GM19324 (cell line): ENCODE measurements at regions not wholly inside any gene's neighbourhood (a gene's known extent, or its start where the extent isn't known, plus 50 kb on each side); places are given as distances from the start of the nearest gene placed in this dataset.

Source experiments
- ATAC-seq: cut with Tn5 transposase; IDR thresholded peaks from one replicate; pipeline ENCODE4 v1.9.1; 2021; ENCODE audit warnings: mild to moderate bottlenecking, moderate library complexity; ENCODE audit not compliant: unreplicated experiment, low FRiP score

DNA sequence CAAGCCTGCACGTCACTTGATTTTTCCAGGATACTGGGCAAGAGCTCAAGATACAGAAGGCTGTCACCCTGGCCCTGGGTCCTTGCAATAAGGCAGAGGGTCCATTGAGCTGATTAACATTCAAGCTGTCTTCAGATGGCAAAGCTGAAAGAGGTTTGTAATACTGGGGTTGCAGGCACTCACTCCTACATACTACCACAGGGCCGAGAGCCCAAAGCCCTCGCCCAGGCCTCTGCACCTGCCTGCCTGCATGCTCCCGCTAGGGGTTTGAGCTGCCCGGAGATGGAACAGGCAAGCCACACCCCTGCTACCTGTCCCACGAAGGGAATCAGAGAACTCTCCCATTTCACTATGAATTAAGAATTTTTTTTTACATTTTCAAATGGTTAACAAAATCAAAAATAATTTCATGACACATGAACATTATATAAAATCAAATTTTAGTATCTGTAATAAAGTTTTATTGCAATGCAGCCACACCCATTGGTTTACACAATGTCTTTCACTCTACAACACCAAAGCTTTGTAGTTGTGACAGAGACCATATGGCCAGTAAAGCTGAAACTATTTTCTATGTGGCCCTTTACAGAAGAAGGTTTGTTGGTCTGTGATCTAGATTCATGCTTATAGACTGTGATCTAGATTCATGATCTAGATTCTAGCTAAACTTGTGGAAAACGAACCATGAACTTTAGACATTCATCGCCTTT is 530.4 kb upstream of the IGFBP7 start:
- ATAC-seq: no peak

DNA sequence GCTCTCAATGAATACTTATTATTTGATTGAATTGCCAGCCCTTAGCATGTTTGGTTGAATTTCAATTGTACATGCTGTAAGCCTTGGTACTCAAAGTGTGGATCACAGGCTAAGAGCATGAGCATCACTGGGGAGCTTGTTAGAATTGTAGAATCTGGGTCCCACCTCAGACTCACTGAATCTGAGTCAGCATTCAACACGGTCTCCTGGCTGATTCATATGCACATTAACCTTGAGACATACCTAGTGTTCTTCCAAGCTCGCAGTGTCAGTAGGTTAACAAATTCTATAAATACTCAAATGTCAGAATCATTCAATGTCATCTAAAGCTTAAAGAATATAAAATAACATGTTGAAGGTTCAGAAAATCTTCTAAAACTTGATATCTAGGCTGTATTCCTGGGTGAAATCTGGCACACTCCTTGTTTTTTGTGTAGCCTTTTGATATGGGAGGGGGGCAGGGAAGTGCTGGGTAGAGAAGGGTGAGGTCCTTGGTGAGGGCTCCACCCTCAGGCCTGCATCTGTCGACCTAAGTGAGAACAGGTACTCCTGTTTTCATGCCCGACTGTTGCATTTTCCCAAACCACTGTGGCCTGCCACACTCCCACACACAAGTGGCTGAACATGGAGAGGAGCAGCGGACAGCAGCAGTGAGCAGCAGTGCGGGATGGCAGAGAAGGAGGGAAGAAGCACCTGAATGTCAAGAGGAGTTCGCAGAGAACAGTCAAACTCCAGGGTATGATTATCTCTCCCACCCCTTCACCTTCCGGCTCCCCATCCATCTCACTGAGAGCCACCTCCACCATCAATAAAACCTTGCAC is 529.6 kb upstream of the IGFBP7 start:
- no peak for ATAC-seq

DNA sequence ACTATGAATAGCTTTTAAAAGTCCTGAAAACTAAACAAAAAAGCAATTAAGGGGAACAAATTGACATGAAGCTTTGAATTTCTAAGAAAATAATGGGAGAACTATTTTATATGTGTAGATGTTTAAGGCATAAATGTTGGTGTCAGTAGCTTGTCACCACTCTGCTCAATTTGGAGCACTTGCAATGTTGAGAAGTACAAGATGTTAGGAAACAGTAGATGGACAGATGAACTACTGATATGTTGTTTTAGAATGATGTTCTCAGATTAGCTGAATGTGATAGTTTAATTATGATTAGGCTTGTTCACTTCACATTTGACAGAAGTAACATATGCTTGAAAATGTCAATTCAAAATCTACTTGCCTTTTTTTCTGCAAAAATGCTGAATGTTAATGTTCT is 525.7 kb upstream of the IGFBP7 start:
- no peak for ATAC-seq

DNA sequence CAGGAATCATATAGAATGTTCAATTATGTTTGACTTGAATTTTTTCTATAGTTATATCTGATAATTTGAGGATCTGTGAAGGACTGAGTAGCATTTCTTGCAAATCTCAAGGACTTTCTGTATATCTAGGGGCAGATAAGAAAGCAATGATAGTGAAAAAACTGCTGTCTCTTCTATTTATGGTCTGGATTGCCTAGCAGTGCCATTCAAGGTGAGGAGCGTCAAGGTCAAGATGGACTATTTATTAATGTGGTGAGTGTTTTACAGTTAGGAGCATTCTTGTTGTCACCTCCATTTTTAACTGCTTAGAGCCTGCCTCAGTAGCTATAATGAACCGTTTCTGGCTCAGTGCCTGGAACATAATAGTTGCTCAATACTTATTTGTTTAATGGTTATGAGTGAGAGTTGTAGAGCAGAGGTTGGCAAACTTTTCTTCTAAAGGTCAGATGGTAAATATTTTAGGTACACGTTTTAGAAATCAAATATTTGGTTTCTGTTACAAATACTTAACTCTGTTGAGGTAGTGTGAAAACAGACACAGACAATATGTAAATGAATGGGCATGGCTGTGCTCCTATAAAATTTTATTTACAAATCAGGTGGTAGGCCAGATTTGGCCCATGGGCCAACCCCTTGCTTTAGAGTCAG is 523.2 kb upstream of the IGFBP7 start:
- ATAC-seq: no peak

DNA sequence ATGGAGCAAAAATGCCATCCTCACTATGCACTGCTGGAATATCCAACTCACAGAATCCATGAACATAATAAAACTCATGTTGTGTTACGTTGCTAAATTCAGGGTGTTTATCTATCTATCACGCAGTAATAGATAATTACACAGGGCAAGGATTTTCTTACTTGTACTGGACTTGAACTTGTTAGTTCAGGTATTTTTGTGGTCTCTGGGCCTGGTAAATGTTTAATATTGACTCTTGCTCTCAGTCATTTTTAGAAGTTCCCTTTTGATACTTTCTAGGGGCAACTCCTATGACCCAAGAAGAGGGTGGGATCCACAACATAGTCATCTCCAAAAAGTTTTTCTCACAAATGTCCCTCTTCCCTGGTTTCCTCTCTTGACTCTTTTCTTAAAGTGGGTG is 522.4 kb upstream of the IGFBP7 start:
- ATAC-seq: no peak

DNA sequence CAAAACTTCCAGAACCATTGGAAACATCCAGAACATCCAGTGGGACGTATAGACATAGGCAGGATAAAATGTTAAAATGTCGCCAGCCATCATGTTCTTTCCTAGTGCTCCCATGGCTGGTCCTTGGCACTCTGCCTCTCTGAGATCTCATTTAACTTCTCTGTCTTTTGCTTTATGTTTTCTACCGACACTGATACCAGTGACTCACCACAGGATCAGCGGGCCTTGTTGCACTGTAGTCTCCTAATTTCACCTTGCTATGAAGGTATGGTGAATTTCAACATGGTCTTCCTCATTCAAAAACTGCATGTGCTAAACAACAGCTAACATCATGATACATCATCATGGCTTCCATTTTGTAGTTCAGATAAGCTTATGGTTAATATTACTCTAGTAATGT is 521.0 kb upstream of the IGFBP7 start:
- no peak for ATAC-seq

DNA sequence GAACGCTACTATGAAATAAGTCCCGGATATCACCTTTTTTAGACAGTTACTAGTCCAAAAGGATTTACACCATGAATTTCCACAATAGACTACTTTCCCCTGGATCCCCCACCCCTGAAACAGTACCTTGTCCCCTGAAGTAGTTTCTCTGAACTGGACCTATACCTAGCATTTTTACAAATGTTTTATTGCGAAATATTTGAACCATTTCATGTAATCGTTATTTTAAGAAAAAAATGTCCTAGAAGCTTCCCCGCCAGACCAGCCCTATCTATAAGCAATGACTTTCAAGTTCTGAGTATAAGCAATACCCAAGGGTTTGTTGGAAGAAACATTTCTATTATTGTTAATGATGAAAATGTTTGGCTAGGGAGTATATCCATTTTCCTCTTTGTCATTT is 517.8 kb upstream of the IGFBP7 start:
- ATAC-seq: no peak

DNA sequence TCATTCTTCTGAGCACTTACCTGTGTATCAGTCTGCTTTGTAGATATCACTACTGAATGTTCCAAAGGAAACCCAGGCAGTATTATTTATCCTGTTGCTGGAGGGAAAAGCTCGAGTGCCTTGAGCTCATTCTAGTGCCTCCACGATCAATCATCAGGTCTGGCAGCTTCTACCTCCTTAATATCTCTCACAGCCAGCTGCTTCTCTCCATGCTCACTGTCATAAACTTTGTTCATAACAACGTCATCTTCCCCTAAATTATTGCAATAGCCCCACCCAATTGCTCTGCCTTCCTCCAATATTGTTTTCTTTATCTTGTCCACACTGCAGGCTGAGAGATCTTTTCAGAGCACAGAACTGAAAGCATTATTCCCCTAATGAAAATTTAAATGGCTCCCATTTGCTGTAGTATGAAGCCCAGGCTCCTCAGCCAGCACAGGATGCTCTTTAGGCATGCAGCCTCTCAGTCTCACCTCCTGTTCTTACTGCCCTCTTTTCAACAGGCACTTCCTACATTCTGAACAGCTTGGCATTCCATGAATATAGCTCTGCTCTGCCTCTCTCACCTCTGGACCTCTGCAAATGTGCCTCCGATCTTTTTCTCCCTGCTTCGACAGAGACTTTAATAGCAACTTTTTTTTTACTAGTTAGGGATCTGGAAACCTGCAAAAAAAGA is 504.2 kb upstream of the IGFBP7 start:
- no peak for ATAC-seq

DNA sequence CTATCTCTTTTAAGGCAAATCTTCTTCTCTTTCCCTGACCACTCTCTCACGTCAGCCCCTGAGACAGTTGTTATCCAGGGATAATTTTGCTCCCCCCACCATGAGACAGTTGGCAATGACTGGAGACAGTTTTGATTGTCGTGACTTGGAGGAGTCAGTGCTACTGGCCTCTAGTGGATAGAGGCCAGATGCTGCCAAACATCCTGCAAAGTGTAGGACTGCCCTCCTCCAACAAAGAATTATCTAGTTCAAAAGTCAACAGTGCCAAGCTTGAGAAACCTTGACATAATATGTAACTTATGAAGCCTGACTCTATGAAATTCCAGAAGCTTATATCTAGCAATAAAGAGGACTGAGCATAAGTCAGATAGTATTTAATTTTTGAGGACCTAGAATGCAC is 502.1 kb upstream of the IGFBP7 start:
- ATAC-seq: no peak

DNA sequence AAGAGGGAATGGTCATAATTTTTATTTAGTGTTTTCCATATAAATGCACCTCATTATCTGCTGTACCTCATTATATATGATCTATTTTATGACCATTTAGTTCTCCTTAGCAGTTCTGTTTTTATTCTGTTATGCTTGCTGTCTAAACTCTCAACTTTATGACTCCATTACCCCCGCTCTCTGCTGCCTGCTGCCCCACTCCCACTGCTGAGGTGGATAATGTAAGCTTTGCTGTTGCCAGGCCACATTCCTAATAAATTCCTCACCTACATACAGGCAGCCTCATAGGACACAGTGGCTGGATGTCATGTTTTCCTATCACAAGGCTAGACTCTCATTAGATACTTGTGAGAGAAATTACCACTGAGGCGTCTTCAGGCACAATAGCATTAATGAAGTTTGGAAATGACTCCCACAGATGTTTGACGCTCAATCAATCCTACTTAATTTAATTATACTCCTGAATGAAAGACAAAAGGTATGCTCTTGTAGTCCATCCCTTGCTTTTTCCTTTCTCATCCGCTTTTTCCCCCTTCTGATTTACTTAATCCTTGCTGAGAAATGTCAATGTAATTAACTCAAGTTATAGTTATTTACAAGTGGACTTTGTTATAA is 497.5 kb upstream of the IGFBP7 start:
- ATAC-seq: no peak

DNA sequence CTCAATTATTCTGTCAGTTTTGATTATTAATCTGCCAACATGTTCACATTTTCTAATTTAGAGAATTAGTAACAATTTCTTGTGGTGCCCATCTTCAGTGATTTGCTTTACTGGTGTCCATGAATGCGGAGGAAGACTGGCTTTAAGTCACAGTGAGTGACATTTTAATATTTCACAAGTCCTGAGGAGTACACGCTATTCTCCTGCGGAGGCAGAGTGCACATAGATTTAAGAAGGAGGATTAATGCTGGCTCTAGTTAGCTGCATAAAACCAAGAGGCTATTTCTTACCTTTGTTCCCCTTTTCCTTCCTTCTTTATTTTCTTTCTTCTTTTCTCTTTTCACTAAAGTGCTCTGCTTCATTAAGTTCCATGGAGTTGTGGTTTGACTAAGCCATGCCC is 495.2 kb upstream of the IGFBP7 start:
- no peak for ATAC-seq

DNA sequence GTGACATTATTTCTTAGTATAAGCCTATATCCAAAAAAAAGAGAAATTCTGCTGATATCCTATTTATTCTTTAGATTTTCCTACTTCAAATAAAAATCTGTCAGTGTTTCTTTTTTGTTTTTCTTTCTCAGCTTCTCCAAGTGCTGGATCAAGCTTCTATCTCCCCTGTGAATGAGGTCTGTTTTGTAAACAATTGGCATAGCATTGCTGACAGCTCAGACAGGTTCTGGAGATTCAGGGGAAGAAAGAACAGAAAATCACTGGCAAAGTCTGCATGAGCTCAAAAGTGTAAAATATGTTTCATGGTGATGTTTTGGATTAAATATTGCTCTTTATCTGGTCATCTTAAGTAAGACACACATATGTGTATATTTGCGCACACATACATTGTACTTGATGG is 492.0 kb upstream of the IGFBP7 start:
- ATAC-seq: no peak

DNA sequence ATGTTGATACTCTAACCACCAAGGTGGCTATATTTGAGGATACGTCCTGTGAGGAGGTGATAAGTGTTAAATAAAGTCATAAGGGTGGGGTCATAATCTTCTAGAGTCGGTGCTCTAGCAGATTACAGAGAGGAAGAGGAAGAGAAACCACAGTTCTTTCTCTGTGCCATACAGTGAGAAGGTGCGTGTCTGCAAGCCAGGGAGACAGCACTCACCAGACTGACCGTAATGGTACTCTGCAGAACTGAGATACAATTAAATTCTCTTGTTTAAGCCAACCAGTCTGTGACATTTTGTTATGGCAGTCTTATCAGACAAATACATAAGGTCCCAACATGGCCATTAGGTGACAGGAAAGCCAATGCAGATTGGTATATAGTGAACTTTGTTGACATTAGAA is 480.9 kb upstream of the IGFBP7 start:
- no peak for ATAC-seq

DNA sequence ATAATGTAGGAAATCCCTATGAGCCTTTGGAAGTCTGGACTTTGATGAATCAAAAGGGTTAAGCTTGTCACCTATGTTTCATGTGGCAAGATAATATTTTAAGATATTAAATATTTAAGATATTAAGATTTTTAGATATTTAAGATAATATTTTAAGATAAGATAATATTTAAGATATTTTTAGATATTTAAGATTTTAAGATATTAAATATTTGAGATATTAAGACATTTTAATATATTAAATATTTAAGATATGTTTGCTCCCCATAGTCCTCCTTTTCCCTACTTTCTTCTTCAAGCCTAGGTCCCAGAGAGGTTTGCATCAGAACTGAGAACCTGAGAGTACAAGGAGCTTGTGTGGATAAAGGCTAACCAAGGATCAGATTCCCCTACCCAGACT is 478.4 kb upstream of the IGFBP7 start:
- no peak for ATAC-seq

DNA sequence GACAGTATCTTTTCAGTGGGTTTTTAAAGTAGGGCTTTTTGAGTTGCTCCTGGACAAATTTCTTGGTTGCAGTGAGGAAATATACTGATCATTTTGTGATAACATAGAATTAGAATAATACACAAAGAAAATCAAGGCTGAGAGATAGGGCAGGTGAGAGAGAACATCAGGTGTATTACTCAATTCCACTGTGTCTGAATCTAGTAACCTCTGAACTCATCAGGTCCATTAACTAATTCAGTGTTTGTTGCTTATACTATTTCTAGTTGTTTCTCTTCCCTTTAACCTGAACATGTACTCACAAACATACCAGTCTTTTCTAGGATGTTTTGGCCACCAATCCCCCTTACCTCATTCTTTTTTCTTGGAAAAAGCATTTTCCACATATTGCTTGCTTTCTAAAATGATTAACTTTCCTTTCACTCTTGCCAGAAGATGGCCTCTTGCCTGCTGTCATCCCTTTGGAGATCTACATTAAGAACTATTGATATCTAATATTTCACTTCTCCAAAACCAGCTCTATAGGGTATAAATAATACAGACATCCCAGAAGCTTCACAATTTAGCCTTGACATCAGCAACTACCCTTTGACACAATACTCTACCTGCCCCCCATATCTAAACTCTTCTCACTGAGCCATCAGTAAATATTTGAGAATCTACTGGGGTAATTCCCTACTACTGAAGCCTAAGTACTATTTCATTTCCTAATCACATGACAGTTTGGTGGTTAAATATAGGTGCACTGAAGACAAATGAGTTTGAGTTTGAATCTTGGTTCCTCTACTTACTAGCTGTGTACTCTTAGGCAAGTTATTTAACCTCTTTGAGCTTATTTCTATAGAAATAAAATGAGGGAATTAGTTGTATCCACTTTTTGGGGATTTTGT is 470.8 kb upstream of the IGFBP7 start:
- no peak for ATAC-seq

DNA sequence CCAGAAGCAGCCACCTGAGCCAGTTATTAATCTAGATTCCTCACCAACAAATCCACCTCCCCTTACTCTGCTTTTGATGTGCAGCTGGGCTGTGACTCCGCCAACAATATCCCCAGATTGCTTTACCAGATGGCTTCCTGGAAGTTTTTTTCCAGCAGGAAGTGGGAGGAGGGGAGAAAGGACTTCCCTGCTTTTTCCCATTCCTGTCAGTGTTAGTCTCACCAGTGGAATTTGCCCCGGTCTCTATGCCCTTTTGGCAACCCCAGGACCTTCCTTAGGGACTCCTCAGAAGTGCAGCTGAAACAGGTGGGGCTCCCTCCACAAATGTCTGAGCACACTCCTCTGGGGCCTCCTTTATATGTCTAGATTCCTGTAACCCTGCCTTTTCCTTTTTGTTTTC is 465.2 kb upstream of the IGFBP7 start:
- no peak for ATAC-seq

DNA sequence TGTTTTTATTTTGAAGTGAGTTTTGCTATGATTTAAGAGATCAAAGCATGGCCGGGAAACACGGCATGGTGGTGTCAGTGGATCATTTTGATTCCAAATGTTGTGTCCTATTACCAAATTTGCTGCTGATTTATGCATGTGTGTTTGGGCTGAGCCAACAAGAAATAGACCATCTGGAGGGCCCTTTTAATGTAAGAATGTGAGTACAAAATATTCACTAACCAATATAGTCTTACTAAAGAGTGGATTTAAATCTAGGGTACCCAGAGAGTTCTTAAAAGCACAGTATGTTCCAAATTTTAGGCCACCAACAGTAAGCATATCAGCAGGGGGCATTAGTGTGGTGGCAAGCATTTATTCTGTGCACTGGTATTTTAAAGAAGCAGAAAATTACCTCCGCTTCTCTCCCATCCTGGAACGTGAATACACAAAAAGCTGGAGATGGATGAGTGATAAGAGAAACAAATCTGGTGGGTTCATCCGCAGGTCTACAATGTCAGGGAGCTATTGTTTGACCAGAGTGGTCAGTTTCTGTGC is 444.4 kb upstream of the IGFBP7 start:
- ATAC-seq: no peak

DNA sequence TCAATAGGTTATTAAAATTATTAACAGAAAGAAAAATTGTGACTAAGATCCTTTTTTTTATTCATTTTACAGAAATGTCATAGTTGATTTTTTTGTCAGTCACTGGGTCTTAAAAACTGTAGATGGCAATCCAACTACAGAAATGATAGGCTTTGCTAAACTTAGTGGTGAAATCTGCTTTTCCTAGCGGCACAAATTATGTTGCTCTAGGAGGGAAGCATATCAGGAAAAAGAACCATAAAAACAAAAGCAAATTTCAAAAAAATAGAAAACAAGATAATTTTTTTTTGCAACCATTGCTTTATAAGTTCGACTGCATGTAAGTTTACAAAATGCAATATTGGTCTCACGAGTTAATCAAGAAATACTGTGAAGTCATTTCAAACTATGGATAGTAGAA is 443.5 kb upstream of the IGFBP7 start:
- ATAC-seq: no peak

DNA sequence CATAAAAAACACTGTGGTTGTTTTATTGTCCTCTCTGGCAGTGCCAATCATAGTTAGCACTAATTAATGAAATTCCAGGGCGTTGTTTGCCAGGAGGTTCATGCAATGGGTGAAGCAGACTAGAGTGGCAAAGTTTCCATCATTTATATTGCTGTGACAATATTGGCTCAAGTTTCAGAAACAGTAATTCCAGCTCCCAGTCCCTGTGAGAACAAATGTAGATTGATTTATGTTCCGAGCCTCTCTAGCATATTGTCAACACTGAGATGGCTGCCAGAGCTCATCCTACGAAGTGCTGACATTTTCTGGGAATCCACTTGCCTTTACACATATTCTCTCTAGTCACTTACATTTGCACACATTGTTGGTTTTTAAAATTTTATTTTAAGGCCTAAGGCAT is 440.0 kb upstream of the IGFBP7 start:
- no peak for ATAC-seq

DNA sequence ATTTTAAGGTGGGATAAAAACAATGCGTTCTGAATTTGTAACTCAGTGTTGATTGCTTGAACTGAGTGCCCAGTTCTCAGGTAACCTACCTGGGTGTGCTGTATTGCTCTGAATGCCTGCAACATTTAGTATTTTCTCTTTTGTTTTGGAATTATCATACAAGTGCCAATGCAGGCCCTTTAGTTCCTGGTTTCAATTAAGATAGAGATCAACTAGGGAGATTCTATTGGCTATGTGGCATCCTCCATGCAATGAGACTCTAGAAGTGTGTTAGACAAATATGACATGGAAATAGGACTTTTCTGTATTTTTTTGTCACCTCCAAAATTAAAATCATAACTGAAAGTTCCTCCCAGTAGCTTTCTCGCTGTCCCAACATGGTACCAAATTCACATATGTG is 438.7 kb upstream of the IGFBP7 start:
- no peak for ATAC-seq
